ENCODE measurements at regions not wholly inside any gene's neighbourhood (a gene's known extent, or its start where the extent isn't known, plus 50 kb on each side); places are given as distances from the start of the nearest gene placed in this dataset.

DNA sequence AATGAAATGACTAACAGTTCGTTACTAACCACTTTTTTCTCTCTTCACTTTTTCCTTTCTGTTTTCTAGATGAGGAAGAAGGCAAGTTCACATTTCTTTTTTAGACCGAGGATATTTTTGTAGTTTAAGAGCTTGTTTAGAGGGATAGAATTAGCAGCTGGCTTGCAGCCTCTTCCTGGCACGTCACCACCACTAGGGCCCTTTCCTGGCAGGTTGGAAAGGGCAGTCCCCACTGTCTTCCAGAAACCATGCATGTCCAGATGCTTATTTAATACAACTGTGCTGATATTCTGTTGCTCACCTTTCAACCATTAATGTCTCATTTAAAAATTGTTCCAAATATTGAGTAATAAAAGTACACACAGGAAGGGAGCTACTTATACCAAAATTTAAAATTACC lies 209.5 kb upstream of the PACRGL start:
- H3K36me3 ChIP-seq (ENCODE audit: insufficient read depth, insufficient read length, low read length), result no peaks in the 10 kb centered on the region
- DNase-seq (ENCODE audit: low read depth, low spot score), result no peak
- H3K4me1 ChIP-seq (ENCODE audit: insufficient read depth, insufficient read length), result no peaks in the 10 kb centered on the region
- no peak overlapping the region for H3K9ac ChIP-seq (ENCODE audit: insufficient read length, low read depth)
- H3K4me3 ChIP-seq (ENCODE audit: insufficient read length, low read depth), result no peak overlapping the region
- H3K27me3 ChIP-seq (ENCODE audit: insufficient read depth, insufficient read length), result no peaks in the 10 kb centered on the region
- no peaks in the 10 kb centered on the region for H3K9me3 ChIP-seq (ENCODE audit: insufficient read depth, low read length)
- no peak for TF ChIP-seq YY1 (IDR thresholded peaks at IDR 0.05; ENCODE audit: insufficient read depth, insufficient read length)

DNA sequence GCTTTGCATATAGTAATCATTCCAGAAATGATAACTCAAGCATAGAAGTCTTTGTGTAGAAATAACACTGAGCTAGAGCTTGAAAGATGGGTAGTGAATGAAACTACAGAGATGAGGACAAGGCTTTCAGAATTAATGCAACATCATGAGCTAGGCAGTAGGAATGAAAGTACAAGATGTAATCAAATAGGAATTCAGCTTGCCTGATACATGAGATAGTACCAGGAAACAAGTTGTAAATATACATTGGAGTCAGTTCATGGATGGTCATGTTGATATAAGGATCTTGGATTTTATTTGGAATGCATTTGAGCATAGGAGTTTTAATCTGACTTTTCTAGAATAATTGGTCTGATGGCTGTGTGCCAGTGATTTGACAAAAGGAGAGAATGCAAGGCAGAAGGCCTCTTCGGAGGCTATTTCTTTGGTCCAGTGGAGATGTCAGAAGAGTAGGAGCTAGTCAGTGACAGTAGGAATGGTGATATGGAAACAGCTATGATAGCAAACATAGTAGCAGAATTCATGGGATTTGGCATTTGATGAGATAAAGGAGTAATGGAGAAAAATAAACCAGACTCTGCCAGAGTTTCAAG lies 206.4 kb upstream of the PACRGL start:
- Histone ChIP-seq H3K27me3 (ENCODE audit: insufficient read depth, insufficient read length) (no peaks in the 10 kb centered on the region), H3K9me3 (ENCODE audit: insufficient read depth, low read length) (no peaks in the 10 kb centered on the region), H3K36me3 (ENCODE audit: insufficient read depth, insufficient read length, low read length) (no peaks in the 10 kb centered on the region), H3K4me3 (ENCODE audit: insufficient read length, low read depth) (no peak overlapping the region), H3K4me1 (ENCODE audit: insufficient read depth, insufficient read length) (no peaks in the 10 kb centered on the region), H3K9ac (ENCODE audit: insufficient read length, low read depth) (no peak overlapping the region)
- no peak for TF ChIP-seq ZNF274 (IDR thresholded peaks at IDR 0.05; ENCODE audit: low read depth, low read length)
- TF ChIP-seq YY1 (IDR thresholded peaks at IDR 0.05; ENCODE audit: insufficient read depth, insufficient read length), result no peak
- TF ChIP-seq SUZ12 (IDR thresholded peaks at IDR 0.05; ENCODE audit: extremely low read depth, insufficient read depth, insufficient read length), result no peak
- DNase-seq (ENCODE audit: low read depth, low spot score), result no peak

DNA sequence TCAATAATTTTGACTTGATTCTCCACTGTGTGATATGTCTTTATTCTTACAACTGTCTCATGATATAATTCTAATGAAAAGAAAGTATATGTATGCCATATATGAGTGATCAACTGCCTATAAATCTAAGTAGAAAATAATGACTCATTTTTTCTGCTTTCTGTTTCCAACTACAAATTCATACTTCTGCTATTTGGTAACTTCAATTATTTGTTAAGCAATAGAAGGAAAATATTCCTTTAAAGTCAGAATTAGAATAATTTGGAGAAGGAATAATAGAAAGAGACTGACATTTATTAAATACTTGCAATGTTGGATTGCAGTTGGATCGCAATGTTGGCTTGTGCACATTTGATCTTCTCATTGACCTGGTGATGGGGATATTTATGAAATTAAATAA lies 204.2 kb upstream of the PACRGL start:
- H3K4me3 ChIP-seq (ENCODE audit: insufficient read length, low read depth), result no peak overlapping the region
- no peak for DNase-seq (ENCODE audit: low read depth, low spot score)
- TF ChIP-seq YY1 (IDR thresholded peaks at IDR 0.05; ENCODE audit: insufficient read depth, insufficient read length) (no peak), SUZ12 (IDR thresholded peaks at IDR 0.05; ENCODE audit: extremely low read depth, insufficient read depth, insufficient read length) (no peak), ZNF274 (IDR thresholded peaks at IDR 0.05; ENCODE audit: low read depth, low read length) (no peak)
- H3K9ac ChIP-seq (ENCODE audit: insufficient read length, low read depth), result no peak overlapping the region
- no peaks in the 10 kb centered on the region for H3K9me3 ChIP-seq (ENCODE audit: insufficient read depth, low read length)
- no peaks in the 10 kb centered on the region for H3K27me3 ChIP-seq (ENCODE audit: insufficient read depth, insufficient read length)
- no peaks in the 10 kb centered on the region for H3K36me3 ChIP-seq (ENCODE audit: insufficient read depth, insufficient read length, low read length)
- no peaks in the 10 kb centered on the region for H3K4me1 ChIP-seq (ENCODE audit: insufficient read depth, insufficient read length)

- no peak for DNase-seq (ENCODE audit: low read depth, low spot score)
- H3K9me3 ChIP-seq (ENCODE audit: insufficient read depth, low read length), result no peaks in the 10 kb centered on the region
- H3K9ac ChIP-seq (ENCODE audit: insufficient read length, low read depth), result no peak overlapping the region
- no peaks in the 10 kb centered on the region for H3K4me1 ChIP-seq (ENCODE audit: insufficient read depth, insufficient read length)
- no peak overlapping the region for H3K4me3 ChIP-seq (ENCODE audit: insufficient read length, low read depth)
- no peaks in the 10 kb centered on the region for H3K27me3 ChIP-seq (ENCODE audit: insufficient read depth, insufficient read length)
- TF ChIP-seq ZNF274 (IDR thresholded peaks at IDR 0.05; ENCODE audit: low read depth, low read length), result no peak
- no peak for TF ChIP-seq SUZ12 (IDR thresholded peaks at IDR 0.05; ENCODE audit: extremely low read depth, insufficient read depth, insufficient read length)
- TF ChIP-seq YY1 (IDR thresholded peaks at IDR 0.05; ENCODE audit: insufficient read depth, insufficient read length), result no peak
- H3K36me3 ChIP-seq (ENCODE audit: insufficient read depth, insufficient read length, low read length), result no peaks in the 10 kb centered on the region
Measured at GRCh38 chr4:20504146-20504545, 196.1 kb upstream of the PACRGL start.

- Histone ChIP-seq H3K4me3 (ENCODE audit: insufficient read length, low read depth) (no peak overlapping the region), H3K27me3 (ENCODE audit: insufficient read depth, insufficient read length) (no peaks in the 10 kb centered on the region), H3K9me3 (ENCODE audit: insufficient read depth, low read length) (no peaks in the 10 kb centered on the region), H3K36me3 (ENCODE audit: insufficient read depth, insufficient read length, low read length) (no peaks in the 10 kb centered on the region), H3K9ac (ENCODE audit: insufficient read length, low read depth) (no peak overlapping the region), H3K4me1 (ENCODE audit: insufficient read depth, insufficient read length) (no peaks in the 10 kb centered on the region)
- DNase-seq (ENCODE audit: low read depth, low spot score), result no peak
- no peak for TF ChIP-seq ZNF274 (IDR thresholded peaks at IDR 0.05; ENCODE audit: low read depth, low read length)
- TF ChIP-seq YY1 (IDR thresholded peaks at IDR 0.05; ENCODE audit: insufficient read depth, insufficient read length), result no peak
- no peak for TF ChIP-seq SUZ12 (IDR thresholded peaks at IDR 0.05; ENCODE audit: extremely low read depth, insufficient read depth, insufficient read length)
Measured at GRCh38 chr4:20505927-20506326, 194.3 kb upstream of the PACRGL start.

- no peaks in the 10 kb centered on the region for H3K27me3 ChIP-seq (ENCODE audit: insufficient read depth, insufficient read length)
- DNase-seq (ENCODE audit: low read depth, low spot score), result no peak
- no peaks in the 10 kb centered on the region for H3K4me1 ChIP-seq (ENCODE audit: insufficient read depth, insufficient read length)
- no peaks in the 10 kb centered on the region for H3K9me3 ChIP-seq (ENCODE audit: insufficient read depth, low read length)
- no peaks in the 10 kb centered on the region for H3K36me3 ChIP-seq (ENCODE audit: insufficient read depth, insufficient read length, low read length)
- H3K4me3 ChIP-seq (ENCODE audit: insufficient read length, low read depth), result no peak overlapping the region
- no peak overlapping the region for H3K9ac ChIP-seq (ENCODE audit: insufficient read length, low read depth)
- TF ChIP-seq ZNF274 (IDR thresholded peaks at IDR 0.05; ENCODE audit: low read depth, low read length), result no peak
- no peak for TF ChIP-seq YY1 (IDR thresholded peaks at IDR 0.05; ENCODE audit: insufficient read depth, insufficient read length)
- no peak for TF ChIP-seq SUZ12 (IDR thresholded peaks at IDR 0.05; ENCODE audit: extremely low read depth, insufficient read depth, insufficient read length)
Measured at GRCh38 chr4:20506827-20507226, 193.4 kb upstream of the PACRGL start.

GRCh38 chr4:20509315-20509714 lies 190.9 kb upstream of the PACRGL start:
- DNase-seq (ENCODE audit: low read depth, low spot score), result no peak
- Histone ChIP-seq H3K9ac (ENCODE audit: insufficient read length, low read depth) (no peak overlapping the region), H3K4me1 (ENCODE audit: insufficient read depth, insufficient read length) (no peaks in the 10 kb centered on the region), H3K27me3 (ENCODE audit: insufficient read depth, insufficient read length) (no peaks in the 10 kb centered on the region), H3K36me3 (ENCODE audit: insufficient read depth, insufficient read length, low read length) (no peaks in the 10 kb centered on the region), H3K9me3 (ENCODE audit: insufficient read depth, low read length) (no peaks in the 10 kb centered on the region), H3K4me3 (ENCODE audit: insufficient read length, low read depth) (no peak overlapping the region)
- TF ChIP-seq ZNF274 (IDR thresholded peaks at IDR 0.05; ENCODE audit: low read depth, low read length) (no peak), SUZ12 (IDR thresholded peaks at IDR 0.05; ENCODE audit: extremely low read depth, insufficient read depth, insufficient read length) (no peak), YY1 (IDR thresholded peaks at IDR 0.05; ENCODE audit: insufficient read depth, insufficient read length) (no peak)
